ENCODE measurements at regions not wholly inside any gene's neighbourhood (a gene's known extent, or its start where the extent isn't known, plus 50 kb on each side); places are given as distances from the start of the nearest gene placed in this dataset.

DNA sequence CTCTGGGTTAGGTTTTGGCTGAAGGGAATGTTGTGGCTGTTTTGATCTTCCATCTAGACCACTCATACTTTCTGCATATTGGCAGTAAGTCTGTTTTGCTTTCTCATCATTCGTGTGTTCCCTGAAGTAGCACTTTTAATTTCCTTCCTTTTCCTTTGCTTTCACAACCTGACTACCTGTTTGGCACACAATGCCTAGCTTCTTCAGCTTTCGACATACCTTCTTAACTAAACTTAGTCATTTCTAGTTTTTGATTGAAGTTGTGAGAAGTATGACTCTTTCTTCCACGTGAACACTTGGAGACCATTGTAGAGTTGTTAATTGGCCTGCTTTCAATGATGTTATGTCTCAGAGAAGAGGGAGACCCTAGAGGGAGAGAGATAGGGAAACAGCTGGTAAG, 123.6 kb upstream of the EPB41L3 start:
- in situ Hi-C loops (cut with HindIII; ENCODE audit: low pct_unique_long_range_greater_than_20kb, low sequenced_read_pairs) = no loop called here
- no peak for DNase-seq (ENCODE audit: low read depth)

DNA sequence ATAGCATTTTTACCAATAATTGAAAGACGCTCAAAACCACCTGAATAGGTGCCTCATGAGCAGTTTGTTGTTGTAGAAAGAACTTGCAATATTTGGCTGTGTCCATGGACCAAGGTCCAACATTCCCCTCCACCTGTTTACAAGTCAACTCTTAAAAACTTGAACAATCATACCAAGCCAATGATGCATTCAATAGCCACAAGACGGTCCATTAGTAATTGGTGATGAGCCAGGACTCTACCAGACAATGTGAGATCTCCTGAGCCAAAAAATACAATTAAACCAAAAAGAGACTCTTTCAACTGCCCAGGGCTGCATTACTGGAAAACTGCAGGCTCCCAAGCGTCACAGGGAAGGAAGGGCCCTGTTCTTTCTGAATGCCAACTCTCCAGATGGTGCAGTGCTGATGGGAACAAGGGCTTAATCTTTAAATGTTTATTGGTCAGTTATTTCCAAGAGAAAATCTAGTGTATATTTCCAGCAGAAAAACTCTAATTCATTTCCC, 118.8 kb upstream of the EPB41L3 start:
- no peak for DNase-seq (ENCODE audit: low read depth)
- in situ Hi-C loops (cut with HindIII; ENCODE audit: low pct_unique_long_range_greater_than_20kb, low sequenced_read_pairs) = no loop called here

- in situ Hi-C loops (cut with HindIII; ENCODE audit: low pct_unique_long_range_greater_than_20kb, low sequenced_read_pairs) = no loop called here
- DNase-seq (ENCODE audit: low read depth) = no peak
Observed at GRCh38 chr18:5661179-5661578, 117.4 kb upstream of the EPB41L3 start.

GRCh38 chr18:5653802-5654201, 110.0 kb upstream of the EPB41L3 start:
- in situ Hi-C loops (cut with HindIII; ENCODE audit: low pct_unique_long_range_greater_than_20kb, low sequenced_read_pairs) = no loop called here
- no peak for DNase-seq (ENCODE audit: low read depth)

DNA sequence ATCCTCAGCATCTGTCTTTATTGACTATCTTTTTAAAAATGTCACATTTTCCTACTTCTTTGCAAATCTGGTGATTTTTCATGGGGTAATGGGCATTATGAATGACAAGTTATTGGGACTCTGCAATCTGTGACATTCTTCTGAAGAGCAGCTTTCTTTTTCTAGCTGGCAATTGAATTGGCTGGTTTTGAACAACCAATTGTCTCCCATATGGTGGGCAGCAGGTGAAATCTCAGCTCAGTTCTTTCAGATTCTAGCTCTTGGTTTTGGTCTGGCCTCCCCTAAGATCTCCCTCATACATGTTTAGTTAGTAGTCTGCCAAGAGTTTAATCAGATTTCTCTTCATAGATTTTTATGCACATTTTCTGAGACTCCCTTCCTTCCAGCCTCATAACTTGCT, 107.9 kb upstream of the EPB41L3 start:
- in situ Hi-C loops (cut with HindIII; ENCODE audit: low pct_unique_long_range_greater_than_20kb, low sequenced_read_pairs) = no loop called here
- no peak for DNase-seq (ENCODE audit: low read depth)

GRCh38 chr18:5649439-5649838, 105.6 kb upstream of the EPB41L3 start:
- no peak for DNase-seq (ENCODE audit: low read depth)
- in situ Hi-C loops (cut with HindIII; ENCODE audit: low pct_unique_long_range_greater_than_20kb, low sequenced_read_pairs) = no loop called here

- peak; percentile 24 for DNase-seq (ENCODE audit: low read depth)
- in situ Hi-C loops (cut with HindIII; ENCODE audit: low pct_unique_long_range_greater_than_20kb, low sequenced_read_pairs) = no loop called here
Observed at GRCh38 chr18:5646739-5647138, 102.9 kb upstream of the EPB41L3 start.

DNA sequence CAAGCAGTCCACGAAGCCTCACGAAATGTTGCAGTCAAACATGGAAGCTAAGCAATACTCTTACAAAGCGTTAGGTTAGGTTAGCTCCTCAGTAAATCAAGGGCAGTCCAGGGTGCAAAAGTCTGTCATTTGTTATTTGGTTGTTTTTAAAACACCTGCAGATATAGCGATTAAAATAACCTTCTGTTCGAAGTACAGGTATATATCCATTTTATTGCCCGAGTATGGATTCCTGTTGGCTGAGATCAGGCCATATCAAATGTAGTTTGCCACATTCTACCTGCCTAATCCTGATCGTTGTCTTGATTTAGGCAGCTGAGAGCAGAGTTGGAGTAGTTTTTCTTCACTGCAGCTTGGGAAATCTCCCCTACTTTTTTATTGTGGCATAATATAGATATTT, 99.5 kb upstream of the EPB41L3 start:
- no peak for DNase-seq (ENCODE audit: low read depth)
- in situ Hi-C loops (cut with HindIII; ENCODE audit: low pct_unique_long_range_greater_than_20kb, low sequenced_read_pairs) = no loop called here

GRCh38 chr18:5640939-5641338, 97.1 kb upstream of the EPB41L3 start:
- in situ Hi-C loops (cut with HindIII; ENCODE audit: low pct_unique_long_range_greater_than_20kb, low sequenced_read_pairs) = no loop called here
- no peak for DNase-seq (ENCODE audit: low read depth)

- DNase-seq (ENCODE audit: low read depth) = no peak
- in situ Hi-C loops (cut with HindIII; ENCODE audit: low pct_unique_long_range_greater_than_20kb, low sequenced_read_pairs) = no loop called here
Observed at GRCh38 chr18:5639131-5639530, 95.3 kb upstream of the EPB41L3 start.

DNA sequence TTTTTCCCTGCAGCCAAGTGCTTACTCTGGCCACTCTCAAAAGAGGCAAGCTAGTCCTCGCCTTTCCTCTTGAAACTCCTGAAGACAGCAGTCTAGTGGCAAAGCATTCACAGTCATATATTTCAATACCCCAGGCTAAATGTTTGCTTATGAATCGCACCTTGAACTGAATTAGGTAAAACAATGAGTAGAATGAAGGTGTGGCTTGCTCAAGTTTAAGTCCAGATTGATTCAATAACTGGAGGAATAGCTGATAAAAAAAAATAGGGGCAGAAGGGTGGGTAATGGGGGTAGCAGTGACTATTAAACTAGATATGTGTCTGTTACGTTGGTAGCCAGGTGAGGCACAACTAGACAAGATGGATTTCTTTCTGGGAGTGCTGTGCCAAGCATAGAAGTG, 88.2 kb upstream of the EPB41L3 start:
- in situ Hi-C loops (cut with HindIII; ENCODE audit: low pct_unique_long_range_greater_than_20kb, low sequenced_read_pairs) = no loop called here
- DNase-seq (ENCODE audit: low read depth) = no peak

DNA sequence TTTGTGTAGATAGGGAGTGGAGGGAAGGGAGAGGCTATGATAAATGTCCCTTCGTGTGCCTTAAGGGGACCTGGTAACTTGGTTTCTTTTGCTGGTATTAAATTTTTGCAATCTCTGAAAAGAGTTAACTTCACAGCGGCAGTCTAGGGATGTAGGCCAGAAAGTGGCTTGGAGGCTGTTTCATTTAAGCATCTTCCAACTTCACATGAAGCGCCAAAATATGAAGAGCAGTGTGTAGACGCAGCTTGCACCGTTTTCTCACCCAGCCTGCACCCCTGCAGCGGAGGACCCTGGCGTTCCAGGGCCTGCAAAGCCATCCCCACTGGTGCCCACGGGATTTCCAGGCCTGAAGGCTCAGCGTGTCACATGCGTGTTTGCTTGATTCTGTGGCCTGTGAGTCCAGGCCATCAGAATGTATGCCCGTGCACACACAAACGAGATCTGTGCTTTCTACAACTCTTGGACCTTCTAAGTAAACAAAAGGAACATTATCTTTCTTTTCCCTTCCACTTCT, 87.2 kb upstream of the EPB41L3 start:
- in situ Hi-C loops (cut with HindIII; ENCODE audit: low pct_unique_long_range_greater_than_20kb, low sequenced_read_pairs) = no loop called here
- no peak for DNase-seq (ENCODE audit: low read depth)

DNA sequence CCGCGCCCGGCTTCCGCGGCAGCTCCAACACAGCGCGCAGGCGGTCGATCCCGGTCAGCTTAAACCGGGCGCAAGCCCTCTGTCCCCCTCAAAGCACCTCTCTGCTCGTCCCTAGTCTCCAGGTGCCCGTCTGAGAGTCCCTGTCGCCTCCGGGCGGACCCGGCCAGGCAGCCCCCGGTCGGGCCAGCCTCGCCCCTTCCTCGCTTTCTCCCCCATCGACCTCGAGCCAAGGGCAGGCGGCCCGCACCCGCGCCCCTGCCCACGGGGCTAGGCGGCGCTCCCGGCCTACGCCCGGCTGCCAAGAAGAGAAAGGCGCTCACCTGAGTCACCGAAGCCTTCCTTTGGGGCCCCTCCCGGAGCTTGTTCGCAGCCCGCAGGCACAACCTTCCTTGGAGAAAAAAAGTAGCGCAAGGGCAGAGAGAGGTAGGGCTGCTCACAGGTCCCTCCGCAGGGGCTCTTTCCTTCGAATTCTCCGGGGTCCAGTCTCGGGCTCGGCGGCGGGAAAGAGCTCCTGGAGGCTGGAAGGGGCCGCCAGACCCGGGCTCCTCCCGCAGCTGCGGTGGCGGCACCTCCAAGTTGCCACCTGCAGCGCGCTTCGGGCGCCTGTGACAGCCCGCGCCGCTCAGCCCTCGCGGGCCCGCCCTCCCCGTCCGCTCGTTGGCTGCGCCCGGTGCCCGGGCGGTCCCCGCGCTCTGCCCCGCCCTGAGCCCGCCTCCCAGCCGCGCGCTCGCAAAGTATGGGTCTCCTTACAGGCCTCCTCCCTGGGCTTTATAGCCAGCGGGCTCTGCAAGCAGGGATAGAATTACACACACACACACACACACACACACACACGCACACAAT, 86.5 kb upstream of the EPB41L3 start:
- peak; percentile 68 for DNase-seq (ENCODE audit: low read depth)

GRCh38 chr18:5628512-5629255, 84.9 kb upstream of the EPB41L3 start:
- DNase-seq (ENCODE audit: low read depth) = peak; percentile 51
- in situ Hi-C loops (cut with HindIII; ENCODE audit: low pct_unique_long_range_greater_than_20kb, low sequenced_read_pairs) = no loop called here

More for the DNA sequence above, 86.5 kb upstream of the EPB41L3 start:
- in situ Hi-C loops (cut with HindIII; ENCODE audit: low pct_unique_long_range_greater_than_20kb, low sequenced_read_pairs) = no loop called here

DNA sequence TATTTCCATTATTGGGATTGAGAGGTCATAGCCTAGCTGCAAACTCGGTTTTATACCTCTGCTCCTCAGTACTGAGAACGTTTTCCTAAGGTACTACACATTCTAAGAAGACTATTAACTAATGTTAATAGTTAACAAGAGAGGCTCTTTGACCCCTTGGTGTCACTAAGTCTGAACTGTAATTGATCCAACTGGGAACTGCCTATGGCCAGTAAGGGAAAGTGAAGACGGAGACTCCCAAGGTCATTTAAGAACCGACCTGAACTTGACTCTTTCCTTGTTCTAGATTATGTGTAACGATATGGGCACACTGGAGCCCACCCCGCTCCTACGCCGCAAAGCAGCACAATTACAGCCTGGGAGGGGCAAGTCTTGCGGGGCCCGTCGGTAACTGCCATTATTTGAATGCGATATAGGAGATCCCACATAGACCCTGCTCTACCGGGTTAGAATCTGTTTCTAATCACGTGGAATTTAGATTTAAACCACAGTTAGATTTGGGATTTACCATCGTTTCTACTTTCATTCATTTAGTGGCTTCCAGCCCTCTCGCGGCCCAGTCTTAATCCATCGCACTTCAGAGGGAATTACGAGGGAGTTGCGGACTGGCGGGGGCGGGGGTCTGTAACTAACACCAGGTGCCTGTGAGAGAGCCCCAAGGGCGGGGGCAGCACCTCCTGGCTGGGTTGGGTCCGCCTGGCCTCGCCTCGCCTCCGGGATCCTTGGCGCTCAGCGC, 84.1 kb upstream of the EPB41L3 start:
- in situ Hi-C loops (cut with HindIII; ENCODE audit: low pct_unique_long_range_greater_than_20kb, low sequenced_read_pairs) = no loop called here
- DNase-seq (ENCODE audit: low read depth) = no peak

- in situ Hi-C loops (cut with HindIII; ENCODE audit: low pct_unique_long_range_greater_than_20kb, low sequenced_read_pairs) = no loop called here
- DNase-seq (ENCODE audit: low read depth) = no peak
Observed at GRCh38 chr18:5626130-5626880, 82.5 kb upstream of the EPB41L3 start.

GRCh38 chr18:5625076-5625475, 81.3 kb upstream of the EPB41L3 start:
- no peak for DNase-seq (ENCODE audit: low read depth)
- in situ Hi-C loops (cut with HindIII; ENCODE audit: low pct_unique_long_range_greater_than_20kb, low sequenced_read_pairs) = no loop called here

GRCh38 chr18:5622905-5623304, 79.1 kb upstream of the EPB41L3 start:
- in situ Hi-C loops (cut with HindIII; ENCODE audit: low pct_unique_long_range_greater_than_20kb, low sequenced_read_pairs) = no loop called here
- DNase-seq (ENCODE audit: low read depth) = no peak

All from Caki2 (cell line).